K562 (cell line): ENCODE measurements at regions not wholly inside any gene's neighbourhood (a gene's known extent, or its start where the extent isn't known, plus 50 kb on each side); places are given as distances from the start of the nearest gene placed in this dataset.

Experiments used
- ATAC-seq: fragments of 200-7000 bp; cut with Tn5 transposase; 3 replicates; pipeline ENCODE4 v1.9.1; 2020; ENCODE audit warnings: moderate library complexity
- BruUV-seq: library from RNA; stranded (reverse); fragments of 400-500 nt; replicated peaks from 2 replicates; lab custom pipeline; 2021; lab: Mats Ljungman, UMichigan
- CTCF ChIA-PET: fragments of 300-600 bp; formaldehyde crosslinking; extraction: SDS; loops from one replicate; lab custom pipeline; 2021; ENCODE audit warnings: low intra/inter-chr PET ratio; lab: Yijun Ruan, JAX
- POLR2A ChIA-PET: fragments of 300-600, 350-650 bp; sonication (Branson Sonifier 250); formaldehyde crosslinking; extraction: SDS; loops from one replicate; lab custom pipeline; 2021; ENCODE audit warnings: antibody characterized with exemption, inconsistent platforms; lab: Yijun Ruan, JAX
- DNase-seq, 4 experiments: peaks; one replicate each; pipeline versions ENCODE4 v3.0.0 to v3.0.0-alpha.2; 2011 to 2018; ENCODE audit warnings: low spot score in 3 of 4, mixed read lengths in 3 of 4; ENCODE audit errors: extremely low read depth in 1 of 4
- FAIRE-seq: peaks from 2 replicates; lab custom pipeline; 2011; peaks lifted over from hg19 to GRCh38; lab: Jason Lieb, UNC
- H2AFZ ChIP-seq: 2 replicates; pipeline ENCODE4 v1.6.0; 2011; ENCODE audit warnings: low read depth, low read length, control low read depth, inconsistent platforms
- H3K27ac ChIP-seq: fragments of 200-600 bp; 3 replicates; pipeline ENCODE4 v1.8.0; 2011; ENCODE audit warnings: low read depth, mild to moderate bottlenecking, control low read depth, inconsistent platforms, low read length, moderate library complexity, mixed read lengths; ENCODE audit errors: extremely low read depth
- H3K27me3 ChIP-seq, 2 experiments: fragments of 300-600 bp in 1 of 2; 2 replicates in 1 of 2; 3 replicates in 1 of 2; pipeline versions ENCODE4 v1.6.0 to v1.8.0; 2011; ENCODE audit warnings: inconsistent platforms in 2 of 2, low read length in 2 of 2, mild to moderate bottlenecking in 1 of 2, mixed read lengths in 1 of 2, moderate library complexity in 1 of 2; ENCODE audit not compliant: control insufficient read depth in 2 of 2, insufficient read depth in 2 of 2
- H3K36me3 ChIP-seq: fragments of 300-600 bp; 3 replicates; pipeline ENCODE4 v1.8.0; 2011; ENCODE audit warnings: mild to moderate bottlenecking, low read length, inconsistent platforms; ENCODE audit not compliant: control insufficient read depth, insufficient read depth
- H3K4me1 ChIP-seq, 2 experiments: fragments of 200-600 bp in 1 of 2; replicated peaks in 1 of 2; 2 replicates in 1 of 2; 3 replicates in 1 of 2; pipeline versions ENCODE4 v1.5.1 to v1.8.0; 2011; ENCODE audit warnings: inconsistent platforms in 2 of 2, low read length in 2 of 2, mild to moderate bottlenecking in 1 of 2, mixed read lengths in 1 of 2, moderate library complexity in 1 of 2; ENCODE audit not compliant: control insufficient read depth in 2 of 2, insufficient read depth in 2 of 2
- H3K4me2 ChIP-seq: 2 replicates; pipeline ENCODE4 v1.6.1; 2011; ENCODE audit warnings: low read length, control low read depth, inconsistent platforms, mixed read lengths; ENCODE audit not compliant: insufficient read depth
- H3K4me3 ChIP-seq: fragments of 200-600 bp; sonication (generic), shearing (Covaris generic); 2 replicates; pipeline ENCODE4 v1.5.1; 2016; ENCODE audit warnings: control low read depth, inconsistent platforms
- H3K79me2 ChIP-seq: fragments of 200-600 bp; 3 replicates; pipeline ENCODE4 v1.8.0; 2011; ENCODE audit warnings: low read length, inconsistent platforms; ENCODE audit not compliant: control insufficient read depth, insufficient read depth
- H3K9ac ChIP-seq, 2 experiments: 2 replicates each; pipeline versions ENCODE4 v1.6.0 to v1.6.1; 2011; ENCODE audit warnings: low read depth in 2 of 2, low read length in 2 of 2, control low read depth in 1 of 2, inconsistent platforms in 1 of 2, mild to moderate bottlenecking in 1 of 2, mixed read lengths in 1 of 2; ENCODE audit not compliant: insufficient read depth in 1 of 2
- H3K9me1 ChIP-seq: one replicate; pipeline ENCODE4 v1.6.0; 2011; ENCODE audit warnings: inconsistent platforms, mild to moderate bottlenecking, low read length, moderate library complexity; ENCODE audit not compliant: control insufficient read depth, insufficient read depth
- H3K9me3 ChIP-seq: replicated peaks from 2 replicates; pipeline ENCODE4 v1.5.1; 2011; ENCODE audit warnings: low read depth, low read length, inconsistent platforms; ENCODE audit not compliant: control insufficient read depth, insufficient read depth
- H4K20me1 ChIP-seq: replicated peaks from 2 replicates; pipeline ENCODE4 v1.6.1; 2011; ENCODE audit warnings: low read length, inconsistent platforms, mixed read lengths; ENCODE audit not compliant: control insufficient read depth, insufficient read depth
- DIDO1 ChIP-seq: fragments of 450-650 bp; IDR thresholded peaks from 2 replicates; pipeline ENCODE4 v1.6.1; 2016; ENCODE audit warnings: low read depth, missing biosample characterization, missing genetic modification characterization
- DNMT1 ChIP-seq: fragments of 450-650 bp; IDR thresholded peaks from 2 replicates; pipeline ENCODE4 v1.6.1; 2016; ENCODE audit warnings: antibody characterized with exemption, mild to moderate bottlenecking
- FOXA3 ChIP-seq, 2 experiments: fragments of 450-650 bp in 1 of 2; sonication (generic) in 1 of 2; formaldehyde crosslinking; IDR thresholded peaks in 1 of 2; conservative IDR thresholded peaks in 1 of 2; 2 replicates each; pipeline versions ENCODE4 v1.4.0 to v1.8.0; 2020 to 2022; ENCODE audit warnings: mild to moderate bottlenecking in 2 of 2, missing genetic modification reagents in 1 of 2
- HMG20B ChIP-seq: fragments of 250-450 bp; sonication (Bioruptor Pico); IDR thresholded peaks from 2 replicates; pipeline ENCODE4 v1.5.0; 2021; ENCODE audit warnings: mild to moderate bottlenecking
- HNRNPUL1 ChIP-seq: fragments of 200-400 bp; formaldehyde crosslinking; IDR thresholded peaks from 2 replicates; pipeline ENCODE4 v1.6.1; 2017; ENCODE audit warnings: low read length
- HSF4 ChIP-seq: fragments of 250-450 bp; sonication (Bioruptor Pico); IDR thresholded peaks from 2 replicates; pipeline ENCODE4 v2.1.2; 2022; ENCODE audit warnings: mild to moderate bottlenecking, moderate library complexity, borderline replicate concordance
- MECOM ChIP-seq: fragments of 250-450 bp; sonication (Bioruptor Pico); IDR thresholded peaks from 2 replicates; pipeline ENCODE4 v1.8.0; 2022; ENCODE audit warnings: inconsistent platforms
- NR2C1 ChIP-seq, 2 experiments: fragments of 450-650 bp; IDR thresholded peaks; 2 replicates each; pipeline ENCODE4 v1.6.1; 2017; ENCODE audit warnings: mild to moderate bottlenecking in 2 of 2, antibody characterized with exemption in 1 of 2, inconsistent platforms in 1 of 2, missing compliant biosample characterization in 1 of 2, missing genetic modification characterization in 1 of 2
- RNF2 ChIP-seq: sonication (generic); IDR thresholded peaks from 2 replicates; pipeline ENCODE4 v1.6.1; 2016
- SMAD2 ChIP-seq: fragments of 150-350 bp; IDR thresholded peaks from 2 replicates; pipeline ENCODE4 v1.6.1; 2014; ENCODE audit warnings: low read depth, mild to moderate bottlenecking, low read length
- SRSF7 ChIP-seq: fragments of 200-400 bp; formaldehyde crosslinking; optimal IDR thresholded peaks from 2 replicates; pipeline ENCODE3; 2017; ENCODE audit warnings: mild to moderate bottlenecking, low read depth, low read length
- TAF1 ChIP-seq: IDR thresholded peaks from 2 replicates; pipeline ENCODE4 v1.6.1; 2011; ENCODE audit warnings: mild to moderate bottlenecking, low read length, moderate library complexity; ENCODE audit not compliant: insufficient read depth, control insufficient read depth, severe bottlenecking; ENCODE audit errors: extremely low read depth
- TBP ChIP-seq: optimal IDR thresholded peaks from 2 replicates; pipeline ENCODE3; 2011; ENCODE audit warnings: low read depth, low read length, improper control_type of control experiment
- ZNF146 ChIP-seq: IDR thresholded peaks from one replicate; pipeline ENCODE4 v1.6.1; 2018; ENCODE audit warnings: missing compliant biosample characterization; ENCODE audit not compliant: unreplicated experiment
- ZNF324 ChIP-seq: fragments of 250-450 bp; sonication (Bioruptor Pico); IDR thresholded peaks from 2 replicates; pipeline ENCODE4 v1.4.0; 2020; ENCODE audit warnings: mild to moderate bottlenecking
- ZZZ3 ChIP-seq: fragments of 450-650 bp; IDR thresholded peaks from 2 replicates; pipeline ENCODE4 v1.6.1; 2016; ENCODE audit warnings: antibody characterized with exemption, mild to moderate bottlenecking, moderate library complexity
- WGBS: fragments of 100-300 bp; shearing (Covaris generic); methylation state at CpG from one replicate; pipeline ENCODE4 v1.1.6; 2016; ENCODE audit warnings: low coverage, mixed read lengths; ENCODE audit not compliant: insufficient coverage; ENCODE audit errors: missing lambda C conversion rate; 5-methylcytosine and 5-hydroxymethylcytosine counted together
- in situ Hi-C: fragments of 300-500 bp; cut with MboI; formaldehyde crosslinking; loops from 4 replicates; pipeline ENCODE4 v1.15.0; 2018; ENCODE audit warnings: inconsistent platforms, mixed read lengths
- intact Hi-C: fragments of 100-400 bp; cut with micrococcal nuclease; formaldehyde crosslinking; loops from 2 replicates; pipeline ENCODE4 v1.14.2; 2022
- TF ChIP-seq, protein P1 (sequence below), 2 experiments: IDR thresholded peaks in 1 of 2; conservative IDR thresholded peaks in 1 of 2; 2 replicates each; pipeline ENCODE4 v1.6.1; 2016; ENCODE audit warnings: low read depth in 2 of 2, mild to moderate bottlenecking in 1 of 2, missing compliant biosample characterization in 1 of 2, missing genetic modification characterization in 1 of 2, moderate library complexity in 1 of 2
- TF ChIP-seq, protein P2 (sequence below): sonication (generic); formaldehyde crosslinking; IDR thresholded peaks from 2 replicates; pipeline ENCODE4 v1.8.0; 2022; ENCODE audit warnings: missing genetic modification reagents, mild to moderate bottlenecking, moderate library complexity, borderline replicate concordance

DNA sequence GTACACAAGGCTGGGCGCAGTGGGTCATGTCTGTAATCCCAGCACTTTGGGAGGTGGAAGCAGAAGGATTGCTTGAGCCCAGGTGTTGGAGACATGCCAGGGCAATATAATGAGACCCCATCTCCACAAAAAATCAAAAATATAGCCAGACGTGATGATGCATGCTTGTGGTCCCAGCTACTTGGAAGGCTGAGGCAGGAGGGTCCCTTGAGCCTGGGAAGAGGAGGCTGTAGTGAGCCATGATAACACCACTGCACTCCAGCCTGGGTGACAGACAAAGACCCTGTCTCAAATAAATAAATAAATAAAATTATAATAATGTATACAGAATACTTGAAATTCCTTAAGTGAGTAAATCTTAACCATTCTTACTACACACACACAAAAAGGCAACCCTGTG lies 127.7 kb downstream of the SPRY2 start:
- CTCF ChIA-PET, result no interaction called here
- WGBS, result 0% methylated on average over 2 of the region's 2 CpGs
- no TSS peak for BruUV-seq

DNA sequence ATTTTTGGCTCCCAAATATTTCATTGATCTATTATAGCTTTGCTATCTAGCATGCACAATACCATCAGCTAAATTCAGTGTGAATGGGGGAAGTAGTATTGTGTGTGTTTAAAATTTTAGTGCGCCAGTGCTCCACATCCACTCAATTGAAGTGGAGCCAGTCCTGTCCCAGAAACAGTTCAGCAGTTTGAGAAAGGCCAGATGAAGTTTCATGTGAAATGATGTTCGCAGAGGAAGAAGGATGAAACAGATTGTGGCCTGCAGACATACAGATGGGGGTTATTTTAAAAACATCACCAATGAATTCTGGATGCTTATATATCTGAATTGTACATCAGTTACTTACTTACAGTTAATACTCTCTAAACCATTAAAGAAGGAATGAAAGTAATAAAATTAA lies 129.4 kb downstream of the SPRY2 start:
- no peaks in the 10 kb centered on the region for H3K9me3 ChIP-seq
- ATAC-seq (no peak), FAIRE-seq (no peak), DNase-seq (no peak)
- H3K9me1 ChIP-seq, result no peaks in the 10 kb centered on the region
- ChIA-PET CTCF (no interaction called here), POLR2A (no interaction called here)
- no peaks in the 10 kb centered on the region for H3K36me3 ChIP-seq
- H3K4me2 ChIP-seq, result no peak overlapping the region
- 0% methylated on average over 2 of the region's 2 CpGs for whole genome bisulfite sequencing
- no peak overlapping the region for H2AFZ ChIP-seq
- in situ Hi-C loops, result no loop called here
- no peaks in the 10 kb centered on the region for H4K20me1 ChIP-seq
- no peak overlapping the region for H3K4me3 ChIP-seq
- H3K79me2 ChIP-seq, result no peaks in the 10 kb centered on the region
- H3K4me1 ChIP-seq, result no peaks in the 10 kb centered on the region
- no peak overlapping the region for H3K9ac ChIP-seq
- no peaks in the 10 kb centered on the region for H3K27me3 ChIP-seq
- no peak overlapping the region for H3K27ac ChIP-seq
- BruUV-seq, result no TSS peak
- intact Hi-C loops, result no loop called here
- TF ChIP-seq FOXA3 (CRISPR knock-in tag; conservative IDR thresholded peaks at IDR 0.05 in 1 of 2, IDR thresholded peaks at IDR 0.05 in 1 of 2), result no peak
- no peak for TF ChIP-seq MECOM (CRISPR knock-in tag)
- TF ChIP-seq TBP, result no peak
- no peak for TF ChIP-seq SRSF7
- TF ChIP-seq, protein P1, sequence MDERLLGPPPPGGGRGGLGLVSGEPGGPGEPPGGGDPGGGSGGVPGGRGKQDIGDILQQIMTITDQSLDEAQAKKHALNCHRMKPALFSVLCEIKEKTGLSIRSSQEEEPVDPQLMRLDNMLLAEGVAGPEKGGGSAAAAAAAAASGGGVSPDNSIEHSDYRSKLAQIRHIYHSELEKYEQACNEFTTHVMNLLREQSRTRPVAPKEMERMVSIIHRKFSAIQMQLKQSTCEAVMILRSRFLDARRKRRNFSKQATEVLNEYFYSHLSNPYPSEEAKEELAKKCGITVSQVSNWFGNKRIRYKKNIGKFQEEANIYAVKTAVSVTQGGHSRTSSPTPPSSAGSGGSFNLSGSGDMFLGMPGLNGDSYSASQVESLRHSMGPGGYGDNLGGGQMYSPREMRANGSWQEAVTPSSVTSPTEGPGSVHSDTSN (CRISPR knock-in tag; IDR thresholded peaks at IDR 0.05; ENCODE audit: low read depth), result no peak
- TF ChIP-seq, protein P1 (tag; conservative IDR thresholded peaks at IDR 0.05; ENCODE audit: low read depth), result no peak
- no peak for TF ChIP-seq RNF2
- no peak for TF ChIP-seq DNMT1
- TF ChIP-seq ZNF146 (CRISPR knock-in tag), result no peak
- TF ChIP-seq HSF4 (CRISPR knock-in tag), result no peak
- TF ChIP-seq NR2C1 (IDR thresholded peaks at IDR 0.05), result no peak
- no peak for TF ChIP-seq NR2C1 (tag; IDR thresholded peaks at IDR 0.05)

More for the DNA sequence above, 127.7 kb downstream of the SPRY2 start:
- Histone ChIP-seq H3K4me3 (no peak overlapping the region), H3K9me1 (no peaks in the 10 kb centered on the region), H3K4me1 (no peaks in the 10 kb centered on the region), H3K4me2 (no peak overlapping the region), H2AFZ (no peak overlapping the region), H3K9me3 (no peaks in the 10 kb centered on the region), H3K27ac (no peak overlapping the region), H3K79me2 (no peaks in the 10 kb centered on the region), H4K20me1 (no peaks in the 10 kb centered on the region), H3K9ac (no peak overlapping the region), H3K27me3 (no peaks in the 10 kb centered on the region), H3K36me3 (no peaks in the 10 kb centered on the region)
- no peak for DNase-seq
- TF ChIP-seq SMAD2 (no peak), ZNF146 (CRISPR knock-in tag) (no peak), ZZZ3 (no peak), ZNF324 (CRISPR knock-in tag) (no peak), TAF1 (no peak), DIDO1 (tag) (no peak), HMG20B (CRISPR knock-in tag) (no peak), HNRNPUL1 (no peak)
- TF ChIP-seq, protein P2, sequence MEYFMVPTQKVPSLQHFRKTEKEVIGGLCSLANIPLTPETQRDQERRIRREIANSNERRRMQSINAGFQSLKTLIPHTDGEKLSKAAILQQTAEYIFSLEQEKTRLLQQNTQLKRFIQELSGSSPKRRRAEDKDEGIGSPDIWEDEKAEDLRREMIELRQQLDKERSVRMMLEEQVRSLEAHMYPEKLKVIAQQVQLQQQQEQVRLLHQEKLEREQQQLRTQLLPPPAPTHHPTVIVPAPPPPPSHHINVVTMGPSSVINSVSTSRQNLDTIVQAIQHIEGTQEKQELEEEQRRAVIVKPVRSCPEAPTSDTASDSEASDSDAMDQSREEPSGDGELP (CRISPR knock-in tag), result no peak
- intact Hi-C loops (no loop called here), in situ Hi-C loops (no loop called here)
- FAIRE-seq, result no peak
- POLR2A ChIA-PET, result no interaction called here
- no peak for ATAC-seq
